ENCODE measurements at regions not wholly inside any gene's neighbourhood (a gene's known extent, or its start where the extent isn't known, plus 50 kb on each side); places are given as distances from the start of the nearest gene placed in this dataset.

- intact Hi-C loops (cut with DNase I, micrococcal nuclease), result no loop called here
- no peak for TF ChIP-seq CTCF (IDR thresholded peaks at IDR 0.05)
- no peak overlapping the region for H3K4me3 ChIP-seq
- peak in 2 of 3 donors; percentile 30 to 32 for DNase-seq
- H3K9me3 ChIP-seq, result no peaks in the 10 kb centered on the region
- no peaks in the 10 kb centered on the region for H3K4me1 ChIP-seq (ENCODE audit: low read depth)
- ATAC-seq, result peak; percentile 82
- H3K36me3 ChIP-seq (ENCODE audit: low read depth), result no peaks in the 10 kb centered on the region
Measured at GRCh38 chr3:53996141-53996874, 104.6 kb upstream of the SELENOK start.

- no peak for TF ChIP-seq CTCF (IDR thresholded peaks at IDR 0.05)
- ATAC-seq (no peak), DNase-seq (no peak)
- no peaks in the 10 kb centered on the region for H3K9me3 ChIP-seq
- H3K4me3 ChIP-seq, result no peak overlapping the region
- no peaks in the 10 kb centered on the region for H3K36me3 ChIP-seq (ENCODE audit: low read depth)
- intact Hi-C loops (cut with DNase I, micrococcal nuclease), result no loop called here
- H3K4me1 ChIP-seq (ENCODE audit: low read depth), result no peaks in the 10 kb centered on the region
Measured at GRCh38 chr3:53994986-53995603, 103.4 kb upstream of the SELENOK start.

- H3K36me3 ChIP-seq (ENCODE audit: low read depth), result no peaks in the 10 kb centered on the region
- DNase-seq (no peak), ATAC-seq (no peak)
- no peaks in the 10 kb centered on the region for H3K4me1 ChIP-seq (ENCODE audit: low read depth)
- intact Hi-C loops (cut with DNase I, micrococcal nuclease), result no loop called here
- no peak overlapping the region for H3K4me3 ChIP-seq
- TF ChIP-seq CTCF (IDR thresholded peaks at IDR 0.05), result no peak
- H3K9me3 ChIP-seq, result no peaks in the 10 kb centered on the region
Measured at GRCh38 chr3:53991240-53991639, 99.6 kb upstream of the SELENOK start.

GRCh38 chr3:53989946-53990345 is 98.3 kb upstream of the SELENOK start:
- H3K9me3 ChIP-seq, result no peaks in the 10 kb centered on the region
- H3K36me3 ChIP-seq (ENCODE audit: low read depth), result no peaks in the 10 kb centered on the region
- ATAC-seq (no peak), DNase-seq (no peak)
- no peak for TF ChIP-seq CTCF (IDR thresholded peaks at IDR 0.05)
- no peaks in the 10 kb centered on the region for H3K4me1 ChIP-seq (ENCODE audit: low read depth)
- H3K4me3 ChIP-seq, result no peak overlapping the region
- intact Hi-C loops (cut with DNase I, micrococcal nuclease), result no loop called here

GRCh38 chr3:53989451-53989850 is 97.8 kb upstream of the SELENOK start:
- ATAC-seq (no peak), DNase-seq (no peak)
- H3K4me1 ChIP-seq (ENCODE audit: low read depth), result no peaks in the 10 kb centered on the region
- H3K36me3 ChIP-seq (ENCODE audit: low read depth), result no peaks in the 10 kb centered on the region
- no peaks in the 10 kb centered on the region for H3K9me3 ChIP-seq
- intact Hi-C loops (cut with DNase I, micrococcal nuclease), result no loop called here
- TF ChIP-seq CTCF (IDR thresholded peaks at IDR 0.05), result no peak
- H3K4me3 ChIP-seq, result no peak overlapping the region

All from mucosa of descending colon (tissue), 3 donors.